ENCODE measurements at regions not wholly inside any gene's neighbourhood (a gene's known extent, or its start where the extent isn't known, plus 50 kb on each side); places are given as distances from the start of the nearest gene placed in this dataset.

GRCh38 chr16:72278301-72278700 is 106.3 kb upstream of the PMFBP1 start:
- no peak for TF ChIP-seq CTCF (IDR thresholded peaks at IDR 0.05)
- TF ChIP-seq POLR2A (IDR thresholded peaks at IDR 0.05), result no peak

All from right lobe of liver (tissue), 4 donors.